ENCODE measurements at regions not wholly inside any gene's neighbourhood (a gene's known extent, or its start where the extent isn't known, plus 50 kb on each side); places are given as distances from the start of the nearest gene placed in this dataset.

DNA sequence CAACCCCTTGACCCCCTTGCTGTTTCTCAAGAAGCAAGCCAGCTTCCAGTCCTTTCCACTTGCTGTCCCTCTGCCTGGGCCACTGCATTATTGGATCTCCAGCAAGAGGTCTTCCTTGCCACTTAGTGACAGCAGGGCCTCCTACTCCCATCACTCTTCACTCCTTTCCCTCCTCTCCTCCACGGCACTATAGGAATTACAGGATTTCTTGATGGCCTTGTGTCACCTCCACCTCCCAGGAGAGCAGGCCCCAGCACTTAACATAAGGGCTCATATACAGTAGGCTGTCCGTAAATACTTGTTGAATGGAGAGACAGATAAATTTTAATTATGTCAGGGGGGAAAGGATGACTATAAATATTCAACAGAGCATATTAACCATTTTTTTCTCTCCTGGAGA lies 129.4 kb downstream of the SP3 start:
- DNase-seq = no peak
- H3K4me1 ChIP-seq = peaks cover 0 to 11% (median 3%) of the 10 kb centered on the region in 12 donors
- H3K27ac ChIP-seq = no peak overlapping the region
- no peak overlapping the region for H3K4me3 ChIP-seq
- no peaks in the 10 kb centered on the region for H3K27me3 ChIP-seq
- no peak for ATAC-seq
- no peaks in the 10 kb centered on the region for H3K9me3 ChIP-seq
- 62 to 75% (median 71%) methylated on average over 2 of the region's 2 CpGs for WGBS, 4 donors
- no peaks in the 10 kb centered on the region for H3K36me3 ChIP-seq
- intact Hi-C loops (cut with DNase I) = no loop called here
- TF ChIP-seq CTCF (IDR thresholded peaks at IDR 0.05) (no peak), POLR2A (IDR thresholded peaks at IDR 0.05) (no peak)

DNA sequence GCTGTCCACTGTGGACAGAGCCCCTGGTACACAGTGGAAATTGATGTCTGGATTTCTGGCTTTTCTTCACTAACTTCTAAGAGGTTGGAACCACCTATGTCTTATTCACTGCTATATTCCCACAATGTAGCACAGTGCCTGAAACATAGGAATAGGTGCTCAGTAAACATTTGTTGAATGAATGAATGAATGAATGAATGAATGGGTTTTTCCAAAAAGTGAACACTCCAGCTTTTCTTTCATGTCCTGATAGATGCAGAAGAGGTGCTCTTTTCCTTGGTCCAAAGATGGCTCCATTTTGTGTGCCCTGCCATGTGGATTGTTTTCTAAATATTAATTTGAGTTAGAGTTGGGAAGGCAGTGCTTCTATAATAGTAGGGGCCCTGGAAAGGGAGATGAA lies 124.1 kb downstream of the SP3 start:
- Histone ChIP-seq H3K9me3 (no peaks in the 10 kb centered on the region), H3K27me3 (peaks cover 0 to 8% (median 0%) of the 10 kb centered on the region in 9 donors), H3K4me3 (no peak overlapping the region), H3K27ac (no peak overlapping the region), H3K36me3 (no peaks in the 10 kb centered on the region), H3K4me1 (no peaks in the 10 kb centered on the region)
- TF ChIP-seq POLR2A (IDR thresholded peaks at IDR 0.05) (no peak), CTCF (IDR thresholded peaks at IDR 0.05) (no peak)
- DNase-seq = no peak
- ATAC-seq = no peak
- intact Hi-C loops (cut with DNase I) = no loop called here

DNA sequence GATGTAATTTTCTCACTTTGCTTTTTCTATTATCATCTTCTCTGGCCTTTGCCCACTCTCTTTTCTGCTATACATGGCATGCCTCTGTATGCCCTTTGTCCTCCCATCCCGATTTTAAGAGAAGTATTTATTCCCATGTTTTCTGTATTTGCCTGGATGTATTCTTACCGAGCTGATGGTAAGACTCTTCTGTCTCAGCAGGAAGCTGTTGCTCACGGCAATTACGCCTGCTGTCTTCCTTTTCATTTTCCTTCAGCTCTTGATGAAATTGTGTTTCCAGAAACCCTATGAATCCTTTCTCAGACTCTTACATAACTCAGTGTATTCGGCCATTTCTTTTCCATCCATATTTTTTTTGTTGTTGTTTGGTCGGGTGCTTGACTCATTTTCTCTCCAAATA lies 121.6 kb downstream of the SP3 start:
- H3K27me3 ChIP-seq = peaks cover 0 to 8% (median 0%) of the 10 kb centered on the region in 9 donors
- DNase-seq = no peak
- intact Hi-C loops (cut with DNase I) = no loop called here
- WGBS, 4 donors = 64 to 69% (median 67%) methylated on average over 6 of the region's 6 CpGs
- H3K36me3 ChIP-seq = no peaks in the 10 kb centered on the region
- H3K27ac ChIP-seq = no peak overlapping the region
- TF ChIP-seq POLR2A (IDR thresholded peaks at IDR 0.05) (no peak), CTCF (IDR thresholded peaks at IDR 0.05) (no peak)
- no peaks in the 10 kb centered on the region for H3K4me1 ChIP-seq
- H3K4me3 ChIP-seq = no peak overlapping the region
- no peaks in the 10 kb centered on the region for H3K9me3 ChIP-seq
- no peak for ATAC-seq

DNA sequence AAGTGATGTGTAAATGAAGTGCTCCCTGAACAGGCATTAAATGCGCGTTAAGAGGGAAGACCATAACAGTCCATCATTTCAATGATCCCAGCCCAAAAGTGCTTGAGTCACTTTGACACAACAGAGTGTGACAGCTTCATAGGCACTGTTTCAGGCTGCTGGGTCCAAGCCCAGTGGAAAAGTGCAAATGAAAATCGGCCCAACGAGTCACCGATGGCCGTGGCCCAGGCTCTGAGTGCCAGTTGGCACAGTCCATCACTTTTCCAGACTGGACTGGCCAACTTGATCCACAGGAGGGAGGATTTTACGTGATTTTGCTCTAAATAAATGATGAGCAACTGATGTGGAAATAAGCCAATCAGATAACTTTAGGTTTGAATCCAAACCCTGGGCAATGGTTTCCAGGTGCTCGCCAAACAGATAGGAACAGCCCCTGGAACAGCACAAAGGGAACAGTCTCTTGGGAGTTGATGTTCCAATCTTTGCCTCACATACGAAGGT lies 114.0 kb downstream of the SP3 start:
- H3K27ac ChIP-seq = no peak overlapping the region
- 56 to 75% (median 61%) methylated on average over 9 of the region's 9 CpGs for WGBS, 4 donors
- H3K36me3 ChIP-seq = no peaks in the 10 kb centered on the region
- intact Hi-C loops (cut with DNase I) = no loop called here
- H3K9me3 ChIP-seq = no peaks in the 10 kb centered on the region
- DNase-seq (peak in 3 of 5 donors; percentile 24 to 48 (median 42)), ATAC-seq (peak in 3 of 4 donors; percentile 47 to 76 (median 66))
- H3K4me1 ChIP-seq = peaks cover 0 to 14% (median 4%) of the 10 kb centered on the region in 12 donors
- H3K4me3 ChIP-seq = no peak overlapping the region
- no peak for TF ChIP-seq CTCF (IDR thresholded peaks at IDR 0.05)
- TF ChIP-seq POLR2A (IDR thresholded peaks at IDR 0.05) = no peak
- peaks cover 0 to 3% (median 0%) of the 10 kb centered on the region in 9 donors for H3K27me3 ChIP-seq
